ENCODE measurements at regions not wholly inside any gene's neighbourhood (a gene's known extent, or its start where the extent isn't known, plus 50 kb on each side); places are given as distances from the start of the nearest gene placed in this dataset.

DNA sequence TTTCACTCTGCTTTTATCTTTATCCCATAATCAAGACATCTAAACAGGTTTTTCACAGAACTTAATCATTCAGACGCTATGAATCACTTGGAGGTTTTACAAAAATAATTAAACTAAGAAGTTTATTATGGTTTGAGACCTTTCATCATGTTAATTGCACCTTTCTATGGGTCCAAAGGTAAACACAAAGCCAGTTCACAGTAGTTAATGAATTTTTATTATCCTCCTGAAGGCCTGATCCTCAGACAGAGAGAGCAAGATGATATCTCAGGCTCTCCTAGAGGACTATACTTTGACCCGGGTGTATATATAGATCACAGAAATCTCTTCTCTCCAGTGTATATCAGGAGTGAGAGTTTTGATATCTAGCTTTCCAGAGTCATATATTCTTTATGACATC lies 1044.3 kb upstream of the RAG2 start:
- TF ChIP-seq, protein P1, sequence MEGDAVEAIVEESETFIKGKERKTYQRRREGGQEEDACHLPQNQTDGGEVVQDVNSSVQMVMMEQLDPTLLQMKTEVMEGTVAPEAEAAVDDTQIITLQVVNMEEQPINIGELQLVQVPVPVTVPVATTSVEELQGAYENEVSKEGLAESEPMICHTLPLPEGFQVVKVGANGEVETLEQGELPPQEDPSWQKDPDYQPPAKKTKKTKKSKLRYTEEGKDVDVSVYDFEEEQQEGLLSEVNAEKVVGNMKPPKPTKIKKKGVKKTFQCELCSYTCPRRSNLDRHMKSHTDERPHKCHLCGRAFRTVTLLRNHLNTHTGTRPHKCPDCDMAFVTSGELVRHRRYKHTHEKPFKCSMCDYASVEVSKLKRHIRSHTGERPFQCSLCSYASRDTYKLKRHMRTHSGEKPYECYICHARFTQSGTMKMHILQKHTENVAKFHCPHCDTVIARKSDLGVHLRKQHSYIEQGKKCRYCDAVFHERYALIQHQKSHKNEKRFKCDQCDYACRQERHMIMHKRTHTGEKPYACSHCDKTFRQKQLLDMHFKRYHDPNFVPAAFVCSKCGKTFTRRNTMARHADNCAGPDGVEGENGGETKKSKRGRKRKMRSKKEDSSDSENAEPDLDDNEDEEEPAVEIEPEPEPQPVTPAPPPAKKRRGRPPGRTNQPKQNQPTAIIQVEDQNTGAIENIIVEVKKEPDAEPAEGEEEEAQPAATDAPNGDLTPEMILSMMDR (IDR thresholded peaks at IDR 0.05), result no peak
- TF ChIP-seq POLR2AphosphoS5 (IDR thresholded peaks at IDR 0.05) (no peak), EP300 (IDR thresholded peaks at IDR 0.05) (no peak)

Data from stomach (tissue), 4 donors.